GM13977 (cell line): ENCODE measurements at regions not wholly inside any gene's neighbourhood (a gene's known extent, or its start where the extent isn't known, plus 50 kb on each side); places are given as distances from the start of the nearest gene placed in this dataset.

Experiments used
- DNase-seq: peaks from one replicate; pipeline ENCODE4 v3.0.0; 2012; ENCODE audit warnings: low spot score
- CTCF ChIP-seq: IDR thresholded peaks from 2 replicates; pipeline ENCODE4 v1.5.1; 2012; ENCODE audit warnings: mild to moderate bottlenecking, control low read depth; ENCODE audit not compliant: insufficient read depth; ENCODE audit errors: extremely low read depth, missing control alignments
- in situ Hi-C: fragments of 300-500 bp; cut with MboI; formaldehyde crosslinking; loops from one replicate; pipeline ENCODE4 v1.12.0; 2022; ENCODE audit warnings: low sequenced_read_pairs, low pct_unique_long_range_greater_than_20kb, mixed read lengths, inconsistent platforms; ENCODE audit not compliant: unreplicated experiment

- DNase-seq = no peak
- in situ Hi-C loops = no loop called here
- TF ChIP-seq CTCF = no peak
Observed at GRCh38 chr3:144544871-144545270, 573.2 kb downstream of the DIPK2A start.

- DNase-seq = no peak
- no peak for TF ChIP-seq CTCF
- in situ Hi-C loops = no loop called here
Observed at GRCh38 chr3:144546539-144546938, 574.9 kb downstream of the DIPK2A start.

GRCh38 chr3:144548346-144548745 lies 576.7 kb downstream of the DIPK2A start:
- in situ Hi-C loops = no loop called here
- no peak for TF ChIP-seq CTCF

GRCh38 chr3:144549166-144549565 lies 577.5 kb downstream of the DIPK2A start:
- DNase-seq = no peak
- no peak for TF ChIP-seq CTCF
- in situ Hi-C loops = no loop called here

More at GRCh38 chr3:144548346-144548745, 576.7 kb downstream of the DIPK2A start:
- DNase-seq = no peak

- in situ Hi-C loops = no loop called here
- TF ChIP-seq CTCF = no peak
- no peak for DNase-seq
Observed at GRCh38 chr3:144552346-144553057, 580.9 kb downstream of the DIPK2A start.

GRCh38 chr3:144553301-144553700 lies 581.7 kb downstream of the DIPK2A start:
- DNase-seq = no peak
- TF ChIP-seq CTCF = no peak
- in situ Hi-C loops = no loop called here
